ENCODE measurements at regions not wholly inside any gene's neighbourhood (a gene's known extent, or its start where the extent isn't known, plus 50 kb on each side); places are given as distances from the start of the nearest gene placed in this dataset.

GRCh38 chr12:76611533-76611932 lies 52.0 kb upstream of the OSBPL8 start:
- H3K27ac ChIP-seq, result no peak overlapping the region
- TF ChIP-seq CTCF (conservative IDR thresholded peaks at IDR 0.05), result no peak

DNA sequence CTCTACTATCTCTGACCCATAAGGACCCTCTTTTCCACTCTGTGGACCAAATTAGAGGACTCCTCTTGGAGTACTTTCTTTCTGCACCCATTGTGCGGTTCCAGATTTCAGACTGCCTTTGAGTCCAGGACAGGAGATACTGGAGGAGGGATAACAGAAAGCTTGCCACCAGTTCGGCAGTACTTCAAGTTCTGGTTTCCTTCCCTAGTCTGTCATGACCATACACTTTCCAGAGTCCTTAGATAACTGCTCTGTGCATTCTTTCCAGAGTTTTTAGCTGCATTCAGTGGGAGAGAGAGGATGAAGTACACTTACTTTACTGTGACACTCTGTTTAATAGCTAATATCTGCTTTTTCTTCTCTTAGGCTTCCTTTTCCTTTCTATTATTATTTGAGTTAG lies 54.8 kb upstream of the OSBPL8 start:
- TF ChIP-seq CTCF (conservative IDR thresholded peaks at IDR 0.05), result no peak
- no peak overlapping the region for H3K27ac ChIP-seq

GRCh38 chr12:76618031-76618430 lies 58.5 kb upstream of the OSBPL8 start:
- no peak overlapping the region for H3K27ac ChIP-seq
- TF ChIP-seq CTCF (conservative IDR thresholded peaks at IDR 0.05), result no peak

- peak; percentile 95 for TF ChIP-seq CTCF (conservative IDR thresholded peaks at IDR 0.05)
- H3K27ac ChIP-seq, result peak overlapping the region; percentile 51
Observed at GRCh38 chr12:76621582-76622024, 62.0 kb upstream of the OSBPL8 start.

- peak overlapping the region; percentile 51 for H3K27ac ChIP-seq
- no peak for TF ChIP-seq CTCF (conservative IDR thresholded peaks at IDR 0.05)
Observed at GRCh38 chr12:76622351-76622750, 62.8 kb upstream of the OSBPL8 start.

DNA sequence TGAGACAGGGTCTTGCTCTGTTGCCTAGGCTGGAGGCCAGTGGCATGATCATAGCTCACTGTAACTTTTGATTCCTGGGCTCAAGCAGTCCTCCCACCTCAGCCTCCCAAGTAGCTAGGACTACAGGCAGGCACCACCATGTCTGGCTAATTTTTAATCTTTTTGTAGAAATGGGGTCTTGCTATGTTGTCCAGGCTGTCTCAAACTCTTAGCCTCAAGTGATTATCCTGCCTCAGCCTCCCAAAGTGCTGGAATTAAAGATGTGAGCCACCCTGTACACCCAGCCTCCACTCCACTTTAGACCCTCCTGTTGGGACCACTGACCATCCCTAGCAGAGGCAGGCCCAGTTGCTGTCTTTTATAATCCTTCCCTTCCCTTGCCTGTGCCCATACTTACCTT lies 63.3 kb upstream of the OSBPL8 start:
- no peak for TF ChIP-seq CTCF (conservative IDR thresholded peaks at IDR 0.05)
- H3K27ac ChIP-seq, result peak overlapping the region; percentile 51; the same call in 1 of the 2 replicates

- H3K27ac ChIP-seq, result peak overlapping the region; percentile 51
- TF ChIP-seq CTCF (conservative IDR thresholded peaks at IDR 0.05), result no peak
Observed at GRCh38 chr12:76623931-76624330, 64.4 kb upstream of the OSBPL8 start.

Measured in VCaP (cell line).